ENCODE measurements at regions not wholly inside any gene's neighbourhood (a gene's known extent, or its start where the extent isn't known, plus 50 kb on each side); places are given as distances from the start of the nearest gene placed in this dataset.

GRCh38 chr11:45000918-45001317 lies 50.2 kb upstream of the TP53I11 start:
- CTCF ChIA-PET: interaction anchor here (1.8 kb wide), 1 partner anchor 11 kb away, joined by 3 read pairs; no protein-coding TSS in a partner anchor
- dilution Hi-C loops (cut with MboI; ENCODE audit: extremely low pct_ligation_motif_present, low sequenced_read_pairs): no loop called here
- H3K9me3 ChIP-seq (replicated peaks; ENCODE audit: control insufficient read depth, insufficient read depth, low read length): no peaks in the 10 kb centered on the region
- H3K27ac ChIP-seq (ENCODE audit: insufficient read depth, low read depth, low read length): no peak overlapping the region
- no peak for TF ChIP-seq FOS (IDR thresholded peaks at IDR 0.05; ENCODE audit: borderline replicate concordance, insufficient read depth, low read length)
- no peak for TF ChIP-seq POLR2AphosphoS5 (IDR thresholded peaks at IDR 0.05; ENCODE audit: insufficient read depth, low read depth, low read length)
- TF ChIP-seq MAX (IDR thresholded peaks at IDR 0.05; ENCODE audit: insufficient read depth, insufficient read length): no peak
- TF ChIP-seq EZH2 (IDR thresholded peaks at IDR 0.05; ENCODE audit: borderline replicate concordance, low read depth, low read length, severe bottlenecking): no peak
- TF ChIP-seq JUN (IDR thresholded peaks at IDR 0.05; ENCODE audit: borderline replicate concordance, insufficient read depth, insufficient read length, low read depth): no peak
- TF ChIP-seq CTCF (IDR thresholded peaks at IDR 0.05; ENCODE audit: extremely low read depth in 1 of 2, insufficient read depth in 1 of 2, low read depth in 1 of 2, low read length in 2 of 2): no peak
- no peak for TF ChIP-seq MYC (IDR thresholded peaks at IDR 0.05; ENCODE audit: low read depth, low read length)
- no peak for TF ChIP-seq GATA2 (IDR thresholded peaks at IDR 0.05; ENCODE audit: insufficient read depth, insufficient read length, low read depth, low read length)
- no peak for TF ChIP-seq POLR2A (IDR thresholded peaks at IDR 0.05; ENCODE audit: low read depth, low read length)
- H3K9ac ChIP-seq (replicated peaks; ENCODE audit: extremely low read depth, insufficient read depth, low read length): no peak overlapping the region
- no peaks in the 10 kb centered on the region for H3K4me1 ChIP-seq (ENCODE audit: control insufficient read depth, extremely low read depth, insufficient read depth, low read length)
- no peak overlapping the region for H3K4me2 ChIP-seq (ENCODE audit: insufficient read depth, low read length)
- no peaks in the 10 kb centered on the region for H3K79me2 ChIP-seq (ENCODE audit: control insufficient read depth, insufficient read depth, low read length)
- H3K9me1 ChIP-seq (replicated peaks; ENCODE audit: control insufficient read depth, extremely low read depth, insufficient read depth, low read length): no peaks in the 10 kb centered on the region
- no peaks in the 10 kb centered on the region for H4K20me1 ChIP-seq (replicated peaks; ENCODE audit: control insufficient read depth, extremely low read depth, insufficient read depth, low read length)
- H2AFZ ChIP-seq (ENCODE audit: low read depth, low read length): no peak overlapping the region
- no peak overlapping the region for H3K4me3 ChIP-seq (replicated peaks in 1 of 3; ENCODE audit: insufficient read depth in 1 of 3, low read depth in 1 of 3, low read length in 3 of 3)
- BruUV-seq (replicated peaks): no TSS peak
- POLR2A ChIA-PET: no interaction called here
- no peak for DNase-seq (ENCODE audit: low read depth, low spot score)
- FAIRE-seq: no peak
- peaks cover 5 to 9% of the 10 kb centered on the region in 2 experiments for H3K27me3 ChIP-seq (ENCODE audit: control insufficient read depth in 2 of 2, insufficient read depth in 2 of 2, low read length in 2 of 2)
- no peaks in the 10 kb centered on the region for H3K36me3 ChIP-seq (ENCODE audit: control insufficient read depth in 2 of 2, extremely low read depth in 1 of 2, insufficient read depth in 2 of 2, low read length in 2 of 2)
- intact Hi-C loops (cut with micrococcal nuclease): no loop called here
